ENCODE measurements at regions not wholly inside any gene's neighbourhood (a gene's known extent, or its start where the extent isn't known, plus 50 kb on each side); places are given as distances from the start of the nearest gene placed in this dataset.

- Histone ChIP-seq H3K9ac (ENCODE audit: low read length) (no peak overlapping the region), H3K4me3 (ENCODE audit: insufficient read depth, low read depth, low read length) (no peak overlapping the region), H3K36me3 (ENCODE audit: insufficient read depth, low read length) (no peaks in the 10 kb centered on the region), H2AFZ (ENCODE audit: low read depth, low read length) (no peak overlapping the region), H3K4me2 (ENCODE audit: low read length) (no peak overlapping the region), H4K20me1 (ENCODE audit: insufficient read depth, low read length) (no peaks in the 10 kb centered on the region), H3K27ac (ENCODE audit: low read depth, low read length) (no peak overlapping the region), H3K79me2 (ENCODE audit: insufficient read depth, low read length) (no peaks in the 10 kb centered on the region), H3K4me1 (ENCODE audit: insufficient read depth, low read length) (no peaks in the 10 kb centered on the region), H3K9me3 (ENCODE audit: insufficient read depth, low read depth, low read length) (no peaks in the 10 kb centered on the region), H3K27me3 (ENCODE audit: insufficient read depth, low read length) (peaks cover 8% of the 10 kb centered on the region)
- Mint-ChIP-seq H3K4me3 (ENCODE audit: unreplicated experiment) (no peak overlapping the region), H3K4me1 (ENCODE audit: low read depth, unreplicated experiment) (no peaks in the 10 kb centered on the region), H3K36me3 (ENCODE audit: low read depth, unreplicated experiment) (no peaks in the 10 kb centered on the region), H3K27me3 (ENCODE audit: low read depth, unreplicated experiment) (peaks cover 8% of the 10 kb centered on the region), H3K27ac (ENCODE audit: unreplicated experiment) (no peak overlapping the region), H3K9me3 (ENCODE audit: unreplicated experiment) (no peaks in the 10 kb centered on the region)
- FAIRE-seq (no peak), DNase-seq (ENCODE audit: low read depth) (no peak)
- TF ChIP-seq EZH2 (IDR thresholded peaks at IDR 0.05; ENCODE audit: insufficient read depth, low read length) (no peak), CTCF (IDR thresholded peaks at IDR 0.05; ENCODE audit: insufficient read depth, low read depth, low read length) (no peak)
Observed at GRCh38 chr15:59906046-59906445, 98.1 kb upstream of the FOXB1 start.

- no peak overlapping the region for H3K9ac ChIP-seq (ENCODE audit: low read length)
- H3K27ac Mint-ChIP-seq (ENCODE audit: unreplicated experiment): no peak overlapping the region
- no peak overlapping the region for H3K4me3 ChIP-seq (ENCODE audit: insufficient read depth, low read depth, low read length)
- no peak overlapping the region for H3K4me2 ChIP-seq (ENCODE audit: low read length)
- DNase-seq (ENCODE audit: low read depth): no peak
- no peak overlapping the region for H3K4me3 Mint-ChIP-seq (ENCODE audit: unreplicated experiment)
- peaks cover 8% of the 10 kb centered on the region for H3K27me3 Mint-ChIP-seq (ENCODE audit: low read depth, unreplicated experiment)
- H3K27ac ChIP-seq (ENCODE audit: low read depth, low read length): no peak overlapping the region
- peaks cover 8% of the 10 kb centered on the region for H3K27me3 ChIP-seq (ENCODE audit: insufficient read depth, low read length)
- no peaks in the 10 kb centered on the region for H3K4me1 Mint-ChIP-seq (ENCODE audit: low read depth, unreplicated experiment)
- no peaks in the 10 kb centered on the region for H3K79me2 ChIP-seq (ENCODE audit: insufficient read depth, low read length)
- H3K4me1 ChIP-seq (ENCODE audit: insufficient read depth, low read length): no peaks in the 10 kb centered on the region
- H3K9me3 ChIP-seq (ENCODE audit: insufficient read depth, low read depth, low read length): no peaks in the 10 kb centered on the region
- H4K20me1 ChIP-seq (ENCODE audit: insufficient read depth, low read length): no peaks in the 10 kb centered on the region
- no peaks in the 10 kb centered on the region for H3K36me3 Mint-ChIP-seq (ENCODE audit: low read depth, unreplicated experiment)
- no peak overlapping the region for H2AFZ ChIP-seq (ENCODE audit: low read depth, low read length)
- no peak for FAIRE-seq
- H3K36me3 ChIP-seq (ENCODE audit: insufficient read depth, low read length): no peaks in the 10 kb centered on the region
- TF ChIP-seq EZH2 (IDR thresholded peaks at IDR 0.05; ENCODE audit: insufficient read depth, low read length) (no peak), CTCF (IDR thresholded peaks at IDR 0.05; ENCODE audit: insufficient read depth, low read depth, low read length) (no peak)
- no peaks in the 10 kb centered on the region for H3K9me3 Mint-ChIP-seq (ENCODE audit: unreplicated experiment)
Observed at GRCh38 chr15:59905176-59905575, 98.9 kb upstream of the FOXB1 start.

DNA sequence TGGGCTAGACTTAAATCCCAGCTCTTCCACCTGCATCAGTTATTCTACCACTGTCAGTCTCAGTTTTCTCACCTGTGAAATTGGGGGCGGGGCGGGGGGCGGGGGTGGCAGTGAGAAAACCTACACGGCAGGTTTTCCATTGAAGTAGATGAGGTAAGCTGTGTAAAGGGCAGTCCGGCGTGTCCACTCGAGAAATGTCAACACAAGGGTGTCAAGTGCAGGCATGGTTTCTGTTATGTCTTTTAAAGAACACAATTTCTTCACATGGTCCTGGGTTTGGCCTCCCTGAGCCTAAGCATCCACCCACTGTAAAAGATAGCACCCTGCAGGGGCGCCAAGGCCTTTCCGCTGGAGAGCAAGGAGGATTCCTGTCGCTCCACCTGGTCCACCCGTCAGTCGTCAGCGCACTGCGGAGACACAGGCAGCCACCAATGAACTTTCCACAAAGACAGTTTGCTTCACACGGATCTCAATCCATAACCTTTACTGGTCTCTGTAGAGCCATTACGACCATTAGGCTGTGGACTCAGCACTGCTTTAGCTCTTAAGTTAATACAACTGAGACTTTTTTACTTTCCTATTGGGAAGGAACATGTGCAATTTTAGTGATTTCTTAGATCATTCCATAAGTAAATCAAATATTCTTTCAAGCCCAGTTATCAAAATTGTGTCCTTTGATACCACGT, 99.5 kb upstream of the FOXB1 start:
- no peak overlapping the region for H3K4me3 Mint-ChIP-seq (ENCODE audit: unreplicated experiment)
- TF ChIP-seq EZH2 (IDR thresholded peaks at IDR 0.05; ENCODE audit: insufficient read depth, low read length): no peak
- TF ChIP-seq CTCF (IDR thresholded peaks at IDR 0.05; ENCODE audit: insufficient read depth, low read depth, low read length): no peak

More for the DNA sequence above, 99.5 kb upstream of the FOXB1 start:
- Mint-ChIP-seq H3K9me3 (ENCODE audit: unreplicated experiment) (no peaks in the 10 kb centered on the region), H3K27ac (ENCODE audit: unreplicated experiment) (no peak overlapping the region), H3K4me1 (ENCODE audit: low read depth, unreplicated experiment) (no peaks in the 10 kb centered on the region), H3K27me3 (ENCODE audit: low read depth, unreplicated experiment) (peaks cover 8% of the 10 kb centered on the region), H3K36me3 (ENCODE audit: low read depth, unreplicated experiment) (no peaks in the 10 kb centered on the region)
- no peaks in the 10 kb centered on the region for H3K4me1 ChIP-seq (ENCODE audit: insufficient read depth, low read length)
- peaks cover 8% of the 10 kb centered on the region for H3K27me3 ChIP-seq (ENCODE audit: insufficient read depth, low read length)
- H3K4me2 ChIP-seq (ENCODE audit: low read length): no peak overlapping the region
- no peaks in the 10 kb centered on the region for H3K9me3 ChIP-seq (ENCODE audit: insufficient read depth, low read depth, low read length)
- no peak overlapping the region for H3K9ac ChIP-seq (ENCODE audit: low read length)
- H3K36me3 ChIP-seq (ENCODE audit: insufficient read depth, low read length): no peaks in the 10 kb centered on the region
- FAIRE-seq (no peak), DNase-seq (ENCODE audit: low read depth) (no peak)
- H4K20me1 ChIP-seq (ENCODE audit: insufficient read depth, low read length): no peaks in the 10 kb centered on the region
- H3K79me2 ChIP-seq (ENCODE audit: insufficient read depth, low read length): no peaks in the 10 kb centered on the region
- H3K4me3 ChIP-seq (ENCODE audit: insufficient read depth, low read depth, low read length): no peak overlapping the region
- H3K27ac ChIP-seq (ENCODE audit: low read depth, low read length): no peak overlapping the region
- H2AFZ ChIP-seq (ENCODE audit: low read depth, low read length): no peak overlapping the region
